Activated CD4-positive, alpha-beta T cell treated with anti-CD3 and anti-CD28 coated beads for 36 hours (primary cell): ENCODE measurements at regions not wholly inside any gene's neighbourhood (a gene's known extent, or its start where the extent isn't known, plus 50 kb on each side); places are given as distances from the start of the nearest gene placed in this dataset.
A peak's percentile ranks its signal among the peaks of the same experiment; 100 is the strongest.
"Not testable (repeated sequence)": the region's sequence is repeated elsewhere in the genome, so short reads cannot be mapped to it uniquely, and the experiment has no call there.

Source experiments
- ATAC-seq: fragments of 200-7000 bp; cut with Tn5 transposase; one replicate; pipeline ENCODE4 v1.10.0; 2021; ENCODE audit warnings: mild to moderate bottlenecking, moderate library complexity
- CTCF ChIA-PET: fragments of 350-600 bp; sonication (Branson Sonifier 250); formaldehyde crosslinking; loops from one replicate; lab custom pipeline; 2021; ENCODE audit warnings: antibody characterized with exemption; lab: Charles Lee
- POLR2A ChIA-PET: fragments of 350-600 bp; sonication (Branson Sonifier 250); formaldehyde crosslinking; loops from one replicate; lab custom pipeline; 2021; ENCODE audit warnings: antibody characterized with exemption, inconsistent platforms; lab: Charles Lee
- DNase-seq: peaks from one replicate; pipeline ENCODE4 v3.0.0-alpha.2; 2020
- H3K27ac Mint-ChIP-seq: one replicate; pipeline ENCODE4 v1.8.0; 2021; ENCODE audit warnings: mixed read lengths
- H3K27me3 Mint-ChIP-seq: one replicate; pipeline ENCODE4 v1.8.0; 2021; ENCODE audit warnings: mixed read lengths
- H3K36me3 Mint-ChIP-seq: one replicate; pipeline ENCODE4 v1.8.0; 2021; ENCODE audit warnings: low read depth, mixed read lengths
- H3K4me1 Mint-ChIP-seq: one replicate; pipeline ENCODE4 v1.8.0; 2021; ENCODE audit warnings: mixed read lengths
- H3K4me3 Mint-ChIP-seq: one replicate; pipeline ENCODE4 v1.8.0; 2021; ENCODE audit warnings: mild to moderate bottlenecking, moderate library complexity, mixed read lengths
- H3K9me3 Mint-ChIP-seq: one replicate; pipeline ENCODE4 v1.8.0; 2021; ENCODE audit warnings: low read depth, mixed read lengths
- intact Hi-C, 2 experiments: fragments of 100-400 bp; cut with DNase I in 1 of 2; cut with micrococcal nuclease in 1 of 2; formaldehyde crosslinking; loops; one replicate each; pipeline versions ENCODE4 v1.14.2 to v1.15.1; 2022 to 2024; cut with DNase I, micrococcal nuclease

DNA sequence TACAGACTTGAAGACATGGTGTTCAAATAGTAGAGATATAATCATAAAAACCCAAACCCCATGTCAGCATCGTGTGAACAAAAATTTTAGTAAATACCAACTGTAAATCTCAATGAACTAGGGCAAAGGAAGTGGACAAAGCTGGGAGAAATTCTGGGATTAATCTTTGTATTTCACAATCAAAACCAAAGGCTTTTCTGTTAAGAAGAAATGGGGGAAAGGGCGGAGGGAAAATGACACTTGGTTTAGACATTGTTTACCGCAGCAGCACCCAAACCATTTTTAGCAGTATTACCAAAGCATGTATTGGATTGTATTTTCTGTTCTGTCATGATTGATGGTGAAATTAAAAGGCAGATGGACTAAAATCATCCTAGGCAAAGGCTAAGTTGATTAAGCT is 134.2 kb upstream of the PRSS3 start:
- ChIA-PET CTCF (interaction anchor here (0.9 kb wide), 1 partner anchor 37 kb away, joined by 3 read pairs; no protein-coding TSS in a partner anchor), POLR2A (no interaction called here)
- H3K4me3 Mint-ChIP-seq, result no peak overlapping the region
- no peaks in the 10 kb centered on the region for H3K36me3 Mint-ChIP-seq
- H3K4me1 Mint-ChIP-seq, result no peaks in the 10 kb centered on the region
- no peaks in the 10 kb centered on the region for H3K27me3 Mint-ChIP-seq
- ATAC-seq (no peak), DNase-seq (no peak)
- H3K9me3 Mint-ChIP-seq, result no peaks in the 10 kb centered on the region
- intact Hi-C loops, result no loop called here
- H3K27ac Mint-ChIP-seq, result no peak overlapping the region

- CTCF ChIA-PET, result interaction anchor here (1.2 kb wide), 1 partner anchor 59 kb away, joined by 3 read pairs; no protein-coding TSS in a partner anchor
Measured at GRCh38 chr9:33662871-33663270, 132.5 kb upstream of the PRSS3 start.

GRCh38 chr9:33676194-33676745 is 119.1 kb upstream of the PRSS3 start:
- Mint-ChIP-seq H3K27ac (peak overlapping the region; percentile 40), H3K4me3 (peak overlapping the region; percentile 74), H3K27me3 (peaks cover 61% of the 10 kb centered on the region)
- H3K36me3 Mint-ChIP-seq, ATAC-seq, H3K9me3 Mint-ChIP-seq, POLR2A ChIA-PET, DNase-seq, H3K4me1 Mint-ChIP-seq: not testable (repeated sequence)
- intact Hi-C loops, result loop anchor here in 1 of 2 experiments (5.0 kb wide), 1 partner anchor 46 kb away; no protein-coding TSS in a partner anchor
- CTCF ChIA-PET, result interaction anchor here (1.0 to 2.1 kb wide), 3 partner anchors 42 to 52 kb away, joined by 3 to 10 read pairs (median 4); no protein-coding TSS in a partner anchor

More at GRCh38 chr9:33662871-33663270, 132.5 kb upstream of the PRSS3 start:
- Mint-ChIP-seq H3K27ac (no peak overlapping the region), H3K27me3 (peaks cover 2% of the 10 kb centered on the region), H3K4me3 (no peak overlapping the region), H3K4me1 (no peaks in the 10 kb centered on the region), H3K36me3 (no peaks in the 10 kb centered on the region), H3K9me3 (no peaks in the 10 kb centered on the region)
- intact Hi-C loops, result no loop called here
- ATAC-seq (no peak), DNase-seq (no peak)
- POLR2A ChIA-PET, result no interaction called here

GRCh38 chr9:33676746-33677505 is 118.4 kb upstream of the PRSS3 start:
- CTCF ChIA-PET, result interaction anchor here (1.0 to 2.1 kb wide), 3 partner anchors 41 to 52 kb away, joined by 3 to 10 read pairs (median 4); no protein-coding TSS in a partner anchor
- intact Hi-C loops, result loop anchor here in 1 of 2 experiments (1.0 to 5.0 kb wide), 2 partner anchors 45 to 53 kb away; no protein-coding TSS in a partner anchor
- peak; percentile 72 for ATAC-seq
- Mint-ChIP-seq H3K27ac (peak overlapping the region; percentile 65), H3K36me3 (no peaks in the 10 kb centered on the region), H3K4me1 (peaks cover 6% of the 10 kb centered on the region), H3K9me3 (no peaks in the 10 kb centered on the region), H3K27me3 (peaks cover 57% of the 10 kb centered on the region), H3K4me3 (peak overlapping the region; percentile 74)
- POLR2A ChIA-PET, result no interaction called here
- peak; percentile 48 for DNase-seq

DNA sequence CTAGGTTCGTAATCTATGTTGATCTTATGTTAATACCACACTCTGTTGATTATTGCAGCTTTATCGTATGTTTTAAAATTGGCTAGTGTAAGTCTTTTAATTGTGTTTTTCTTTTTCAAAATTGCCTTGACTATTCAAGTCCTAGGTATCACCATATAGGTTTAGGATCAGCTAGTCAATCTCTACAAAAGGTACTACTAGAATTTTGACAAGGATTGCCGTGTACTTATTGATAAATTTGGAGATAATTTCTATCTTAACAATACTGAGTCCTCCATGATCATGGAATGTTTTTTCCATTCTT is 117.9 kb upstream of the PRSS3 start:
- Mint-ChIP-seq H3K27me3 (peaks cover 59% of the 10 kb centered on the region), H3K27ac (peak overlapping the region; percentile 65), H3K4me1 (peaks cover 6% of the 10 kb centered on the region), H3K4me3 (peak overlapping the region; percentile 74), H3K9me3 (no peaks in the 10 kb centered on the region), H3K36me3 (no peaks in the 10 kb centered on the region)
- ChIA-PET POLR2A (no interaction called here), CTCF (interaction anchor here (1.5 to 2.1 kb wide), 2 partner anchors 44 to 53 kb away, joined by 4 to 10 read pairs; no protein-coding TSS in a partner anchor)
- intact Hi-C loops, result loop anchor here in 1 of 2 experiments (1.0 to 5.0 kb wide), 2 partner anchors 45 to 53 kb away; no protein-coding TSS in a partner anchor
- DNase-seq (no peak), ATAC-seq (peak; percentile 9)

DNA sequence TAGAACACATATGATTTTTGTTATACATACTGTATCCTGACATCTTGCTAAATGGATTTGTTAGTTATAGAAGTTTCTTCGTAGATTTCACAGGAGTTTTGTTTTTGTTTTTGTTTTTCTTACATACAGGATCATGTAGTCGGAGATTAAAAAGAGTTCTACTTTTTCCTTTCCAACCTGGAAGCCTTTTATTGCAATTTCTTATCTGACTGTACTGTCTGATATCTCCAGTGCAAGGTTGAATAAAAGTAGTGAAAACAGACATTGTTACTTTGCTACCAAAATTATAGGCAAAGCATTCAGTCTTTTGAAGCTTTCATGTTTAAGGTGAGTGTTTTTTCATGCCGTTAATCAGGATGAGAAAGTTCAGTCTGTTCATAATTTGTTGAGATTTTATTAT is 117.4 kb upstream of the PRSS3 start:
- DNase-seq (no peak), ATAC-seq (no peak)
- intact Hi-C loops, result loop anchor here in 1 of 2 experiments (1.0 to 5.0 kb wide), 2 partner anchors 44 to 54 kb away; no protein-coding TSS in a partner anchor
- Mint-ChIP-seq H3K27me3 (peaks cover 59% of the 10 kb centered on the region), H3K9me3 (no peaks in the 10 kb centered on the region), H3K27ac (no peak overlapping the region), H3K4me3 (no peak overlapping the region), H3K4me1 (peaks cover 6% of the 10 kb centered on the region), H3K36me3 (no peaks in the 10 kb centered on the region)
- CTCF ChIA-PET, result interaction anchor here (2.1 kb wide), 1 partner anchor 54 kb away, joined by 10 read pairs; no protein-coding TSS in a partner anchor
- POLR2A ChIA-PET, result no interaction called here

DNA sequence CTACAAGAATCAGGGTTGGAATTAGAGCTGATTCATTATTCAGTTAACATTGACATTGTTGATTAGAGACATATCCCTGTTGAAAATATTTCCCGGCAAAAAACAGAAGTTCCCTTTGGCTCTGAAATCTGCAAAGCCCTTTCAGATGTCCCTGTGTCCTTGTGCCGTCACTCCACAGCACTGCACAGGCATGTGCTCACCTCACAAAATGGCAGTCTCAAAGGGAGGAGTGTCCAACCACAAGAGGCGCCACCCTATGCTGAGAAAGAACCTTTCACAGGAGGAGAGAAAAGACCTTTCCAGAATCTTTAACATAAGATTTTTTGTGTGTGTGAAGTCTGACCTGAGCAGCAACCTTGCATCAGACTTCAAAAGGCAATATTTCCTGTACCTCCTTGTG is 112.8 kb upstream of the PRSS3 start:
- H3K4me1 Mint-ChIP-seq, result no peaks in the 10 kb centered on the region
- H3K4me3 Mint-ChIP-seq, result no peak overlapping the region
- CTCF ChIA-PET, result interaction anchor here (0.9 to 2.9 kb wide), 2 partner anchors 37 to 59 kb away, joined by 3 to 13 read pairs; no protein-coding TSS in a partner anchor
- ATAC-seq, result no peak
- POLR2A ChIA-PET, result no interaction called here
- DNase-seq, result no peak
- H3K27ac Mint-ChIP-seq, result no peak overlapping the region
- intact Hi-C loops, result no loop called here
- H3K9me3 Mint-ChIP-seq, result no peaks in the 10 kb centered on the region
- peaks cover 48% of the 10 kb centered on the region for H3K27me3 Mint-ChIP-seq
- no peaks in the 10 kb centered on the region for H3K36me3 Mint-ChIP-seq

- H3K36me3 Mint-ChIP-seq, result no peaks in the 10 kb centered on the region
- H3K4me1 Mint-ChIP-seq, result no peaks in the 10 kb centered on the region
- H3K4me3 Mint-ChIP-seq, result no peak overlapping the region
- ChIA-PET POLR2A (no interaction called here), CTCF (no interaction called here)
- H3K27me3 Mint-ChIP-seq, result peaks cover 36% of the 10 kb centered on the region
- DNase-seq (no peak), ATAC-seq (no peak)
- H3K27ac Mint-ChIP-seq, result no peak overlapping the region
- intact Hi-C loops, result no loop called here
- H3K9me3 Mint-ChIP-seq, result no peaks in the 10 kb centered on the region
Measured at GRCh38 chr9:33684831-33685230, 110.5 kb upstream of the PRSS3 start.

GRCh38 chr9:33686942-33687341 is 108.4 kb upstream of the PRSS3 start:
- Mint-ChIP-seq H3K4me1 (no peaks in the 10 kb centered on the region), H3K27ac (no peak overlapping the region), H3K9me3 (no peaks in the 10 kb centered on the region), H3K27me3 (peaks cover 26% of the 10 kb centered on the region), H3K4me3 (no peak overlapping the region), H3K36me3 (no peaks in the 10 kb centered on the region)
- POLR2A ChIA-PET, result no interaction called here
- CTCF ChIA-PET, result interaction anchor here (0.6 kb wide), 1 partner anchor 8 kb away, joined by 3 read pairs; no protein-coding TSS in a partner anchor
- intact Hi-C loops, result no loop called here
- ATAC-seq, result no peak
- no peak for DNase-seq

- no peak overlapping the region for H3K27ac Mint-ChIP-seq
- ATAC-seq (no peak), DNase-seq (no peak)
- H3K4me3 Mint-ChIP-seq, result no peak overlapping the region
- H3K27me3 Mint-ChIP-seq, result peaks cover 20% of the 10 kb centered on the region
- no peaks in the 10 kb centered on the region for H3K9me3 Mint-ChIP-seq
- intact Hi-C loops, result no loop called here
- ChIA-PET POLR2A (no interaction called here), CTCF (interaction anchor here (0.7 to 1.2 kb wide), 3 partner anchors 64 to 272 kb away, joined by 3 read pairs; no protein-coding TSS in a partner anchor)
- no peaks in the 10 kb centered on the region for H3K36me3 Mint-ChIP-seq
- H3K4me1 Mint-ChIP-seq, result no peaks in the 10 kb centered on the region
Measured at GRCh38 chr9:33687779-33688178, 107.6 kb upstream of the PRSS3 start.

DNA sequence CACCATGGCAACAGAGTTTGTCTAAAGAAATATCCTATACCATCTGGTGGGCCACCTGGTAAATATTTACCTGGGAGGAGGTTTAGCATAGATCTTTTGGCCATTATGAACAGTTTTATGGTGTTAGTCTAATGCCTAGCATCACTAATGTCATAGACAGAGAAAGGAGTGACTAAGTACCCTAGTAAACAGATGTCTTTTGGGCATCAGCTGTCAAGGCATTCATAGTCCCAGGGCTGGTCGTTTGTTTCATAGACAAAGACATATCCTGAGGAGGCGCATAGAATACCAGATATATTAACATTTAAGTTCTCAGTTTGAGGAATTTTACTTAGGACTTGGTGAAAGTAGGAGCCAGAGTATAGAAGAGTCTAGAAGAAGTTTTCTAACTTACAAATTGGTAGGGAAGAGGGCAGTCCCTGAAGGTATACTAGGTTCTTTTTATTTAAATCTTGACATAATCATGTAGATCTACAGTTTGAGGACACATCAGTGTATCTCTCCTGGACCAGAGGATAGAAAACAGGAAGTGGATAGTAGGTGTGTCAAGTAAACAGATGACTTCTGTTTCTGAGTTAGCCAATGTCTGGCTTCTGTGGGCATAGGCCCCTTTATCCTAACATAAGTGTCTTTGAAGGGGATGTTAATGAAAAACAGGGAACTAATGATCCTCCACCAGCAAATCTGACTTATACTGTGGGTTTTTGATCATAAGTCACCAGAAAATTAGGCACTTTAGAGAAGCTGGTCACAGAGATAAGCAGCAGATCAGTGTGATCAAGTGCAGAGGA is 105.0 kb upstream of the PRSS3 start:
- no peaks in the 10 kb centered on the region for H3K4me1 Mint-ChIP-seq
- POLR2A ChIA-PET, result no interaction called here
- peaks cover 12% of the 10 kb centered on the region for H3K27me3 Mint-ChIP-seq
- H3K36me3 Mint-ChIP-seq, result no peaks in the 10 kb centered on the region
- ATAC-seq (no peak), DNase-seq (no peak)
- no peak overlapping the region for H3K4me3 Mint-ChIP-seq
- no peaks in the 10 kb centered on the region for H3K9me3 Mint-ChIP-seq
- CTCF ChIA-PET, result no interaction called here
- no peak overlapping the region for H3K27ac Mint-ChIP-seq
- intact Hi-C loops, result no loop called here
